WTC11 (cell line): ENCODE measurements at regions not wholly inside any gene's neighbourhood (a gene's known extent, or its start where the extent isn't known, plus 50 kb on each side); places are given as distances from the start of the nearest gene placed in this dataset.

Experiments
- ATAC-seq: fragments of 200-7000 bp; cut with Tn5 transposase; 2 replicates; pipeline ENCODE4 v1.10.0; 2021; ENCODE audit warnings: mild to moderate bottlenecking, moderate library complexity
- CTCF ChIA-PET: fragments of 300-600 bp; sonication (Branson Sonifier 250); formaldehyde crosslinking; loops from one replicate; lab custom pipeline; 2021; ENCODE audit warnings: antibody characterized with exemption; lab: Charles Lee
- POLR2A ChIA-PET: fragments of 350-600 bp; sonication (Branson Sonifier 250); formaldehyde crosslinking; loops from one replicate; lab custom pipeline; 2021; ENCODE audit warnings: antibody characterized with exemption; lab: Charles Lee
- DNase-seq: peaks from one replicate; pipeline ENCODE4 v3.0.0; 2021; ENCODE audit warnings: low spot score
- H3K27ac Mint-ChIP-seq: 2 replicates; pipeline ENCODE4 v1.8.0; 2021; ENCODE audit warnings: mixed read lengths
- H3K27me3 Mint-ChIP-seq: 2 replicates; pipeline ENCODE4 v1.8.0; 2021; ENCODE audit warnings: low read depth, mild to moderate bottlenecking, moderate library complexity, mixed read lengths
- H3K36me3 Mint-ChIP-seq: 2 replicates; pipeline ENCODE4 v1.8.0; 2021; ENCODE audit warnings: mixed read lengths
- H3K4me1 Mint-ChIP-seq: 2 replicates; pipeline ENCODE4 v1.8.0; 2022; ENCODE audit warnings: mixed read lengths
- H3K4me3 Mint-ChIP-seq: 2 replicates; pipeline ENCODE4 v1.8.0; 2021; ENCODE audit warnings: mild to moderate bottlenecking, moderate library complexity, mixed read lengths
- H3K9me3 Mint-ChIP-seq: 2 replicates; pipeline ENCODE4 v1.8.0; 2021; ENCODE audit warnings: mixed read lengths
- ATF1 ChIP-seq: sonication (generic); formaldehyde crosslinking; IDR thresholded peaks from 2 replicates; pipeline ENCODE4 v1.8.1; 2023; ENCODE audit warnings: mild to moderate bottlenecking, moderate library complexity, missing genetic modification reagents
- ATF3 ChIP-seq: sonication (generic); formaldehyde crosslinking; conservative IDR thresholded peaks from 2 replicates; pipeline ENCODE4 v1.8.1; 2022; ENCODE audit warnings: mild to moderate bottlenecking, missing genetic modification reagents
- CBFB ChIP-seq: sonication (generic); formaldehyde crosslinking; IDR thresholded peaks from 2 replicates; pipeline ENCODE4 v1.8.1; 2022; ENCODE audit warnings: mild to moderate bottlenecking, low read depth, missing genetic modification reagents
- CDX4 ChIP-seq: fragments of 250-450 bp; sonication (Bioruptor Pico); IDR thresholded peaks from 2 replicates; pipeline ENCODE4 v1.9.0; 2021; ENCODE audit warnings: moderate library complexity, mild to moderate bottlenecking, inconsistent platforms, borderline replicate concordance
- CREM ChIP-seq: sonication (generic); formaldehyde crosslinking; IDR thresholded peaks from 2 replicates; pipeline ENCODE4 v1.8.1; 2022; ENCODE audit warnings: mild to moderate bottlenecking, missing genetic modification reagents, moderate library complexity
- E2F4 ChIP-seq: sonication (generic); formaldehyde crosslinking; IDR thresholded peaks from 2 replicates; pipeline ENCODE4 v1.8.1; 2022; ENCODE audit warnings: low read depth, mild to moderate bottlenecking, moderate library complexity, missing genetic modification reagents, borderline replicate concordance
- ELF4 ChIP-seq: sonication (generic); formaldehyde crosslinking; IDR thresholded peaks from 2 replicates; pipeline ENCODE4 v1.8.1; 2022; ENCODE audit warnings: low read depth, mild to moderate bottlenecking, moderate library complexity, missing genetic modification reagents
- FOXP4 ChIP-seq: sonication (generic); formaldehyde crosslinking; IDR thresholded peaks from 2 replicates; pipeline ENCODE4 v1.8.0; 2022; ENCODE audit warnings: mild to moderate bottlenecking, missing genetic modification reagents
- GABPB1 ChIP-seq: sonication (generic); formaldehyde crosslinking; IDR thresholded peaks from 2 replicates; pipeline ENCODE4 v1.8.1; 2023; ENCODE audit warnings: mild to moderate bottlenecking, missing genetic modification reagents
- MAX ChIP-seq: sonication (generic); formaldehyde crosslinking; IDR thresholded peaks from 2 replicates; pipeline ENCODE4 v1.8.0; 2022; ENCODE audit warnings: mild to moderate bottlenecking, missing genetic modification reagents
- OVOL2 ChIP-seq: fragments of 250-450 bp; sonication (Bioruptor Pico); IDR thresholded peaks from 2 replicates; pipeline ENCODE4 v1.9.0; 2021; ENCODE audit warnings: mild to moderate bottlenecking, borderline replicate concordance
- PRRX2 ChIP-seq: fragments of 250-450 bp; sonication (Bioruptor Pico); IDR thresholded peaks from 2 replicates; pipeline ENCODE4 v1.8.0; 2021; ENCODE audit warnings: mild to moderate bottlenecking
- RELA ChIP-seq: sonication (generic); formaldehyde crosslinking; IDR thresholded peaks from 2 replicates; pipeline ENCODE4 v1.8.1; 2022; ENCODE audit warnings: missing genetic modification reagents, mild to moderate bottlenecking, borderline replicate concordance
- RORB ChIP-seq: fragments of 250-450 bp; sonication (Bioruptor Pico); IDR thresholded peaks from 2 replicates; pipeline ENCODE4 v1.9.0; 2021; ENCODE audit warnings: mild to moderate bottlenecking
- STAT6 ChIP-seq: sonication (generic); formaldehyde crosslinking; conservative IDR thresholded peaks from 2 replicates; pipeline ENCODE4 v1.8.1; 2023; ENCODE audit warnings: mild to moderate bottlenecking, low read depth, missing genetic modification reagents, moderate library complexity
- TP53 ChIP-seq: sonication (generic); formaldehyde crosslinking; IDR thresholded peaks from 2 replicates; pipeline ENCODE4 v1.8.1; 2023; ENCODE audit warnings: mild to moderate bottlenecking, missing genetic modification reagents
- ZBTB43 ChIP-seq: sonication (generic); formaldehyde crosslinking; IDR thresholded peaks from 2 replicates; pipeline ENCODE4 v1.8.1; 2023; ENCODE audit warnings: mild to moderate bottlenecking, missing genetic modification reagents
- ZNF138 ChIP-seq: sonication (generic); formaldehyde crosslinking; conservative IDR thresholded peaks from 2 replicates; pipeline ENCODE4 v1.8.1; 2022; ENCODE audit warnings: mild to moderate bottlenecking, moderate library complexity, missing genetic modification reagents
- ZNF219 ChIP-seq: sonication (generic); formaldehyde crosslinking; IDR thresholded peaks from 2 replicates; pipeline ENCODE4 v1.8.0; 2023; ENCODE audit warnings: missing genetic modification reagents, mild to moderate bottlenecking, borderline replicate concordance
- ZNF232 ChIP-seq: sonication (generic); formaldehyde crosslinking; IDR thresholded peaks from 2 replicates; pipeline ENCODE4 v1.8.0; 2022; ENCODE audit warnings: mild to moderate bottlenecking, missing genetic modification reagents
- ZNF416 ChIP-seq: fragments of 250-450 bp; sonication (Bioruptor Pico); IDR thresholded peaks from 2 replicates; pipeline ENCODE4 v1.9.0; 2021; ENCODE audit warnings: mild to moderate bottlenecking, inconsistent platforms
- ZNF425 ChIP-seq: fragments of 250-450 bp; sonication (Bioruptor Pico); conservative IDR thresholded peaks from 2 replicates; pipeline ENCODE4 v1.9.0; 2021; ENCODE audit warnings: mild to moderate bottlenecking

- no peak for TF ChIP-seq CDX4
- TF ChIP-seq TP53 = no peak
- no peak for TF ChIP-seq ZNF416
- no peak for TF ChIP-seq ATF1
- no peak for TF ChIP-seq OVOL2 (CRISPR knock-in tag)
- Mint-ChIP-seq H3K27me3 (no peaks in the 10 kb centered on the region), H3K27ac (no peak overlapping the region), H3K4me3 (no peak overlapping the region), H3K36me3 (peaks cover 3% of the 10 kb centered on the region; the same call in 1 of the 2 replicates), H3K9me3 (no peaks in the 10 kb centered on the region), H3K4me1 (peaks cover 24% of the 10 kb centered on the region)
- CTCF ChIA-PET = no interaction called here
- ATAC-seq (no peak), DNase-seq (no peak)
- POLR2A ChIA-PET = no interaction called here
Measured at GRCh38 chr18:25962919-25963318, 127.5 kb downstream of the SS18 start.

GRCh38 chr18:25962176-25962575, 128.2 kb downstream of the SS18 start:
- Mint-ChIP-seq H3K27me3 (no peaks in the 10 kb centered on the region), H3K4me3 (no peak overlapping the region), H3K9me3 (no peaks in the 10 kb centered on the region), H3K4me1 (peaks cover 31% of the 10 kb centered on the region), H3K36me3 (peaks cover 3% of the 10 kb centered on the region; the same call in 1 of the 2 replicates), H3K27ac (no peak overlapping the region)
- ChIA-PET POLR2A (no interaction called here), CTCF (no interaction called here)
- ATAC-seq (no peak), DNase-seq (no peak)
- no peak for TF ChIP-seq PRRX2 (CRISPR knock-in tag)
- TF ChIP-seq CREM (CRISPR knock-in tag) = no peak
- TF ChIP-seq MAX = no peak
- no peak for TF ChIP-seq STAT6 (CRISPR knock-in tag)
- TF ChIP-seq ELF4 (CRISPR knock-in tag) = no peak
- no peak for TF ChIP-seq ZBTB43 (CRISPR knock-in tag)
- no peak for TF ChIP-seq RORB
- no peak for TF ChIP-seq ZNF232
- TF ChIP-seq ATF3 = no peak
- no peak for TF ChIP-seq ZNF138 (CRISPR knock-in tag)
- TF ChIP-seq GABPB1 (CRISPR knock-in tag) = no peak
- TF ChIP-seq ATF1 = no peak
- no peak for TF ChIP-seq E2F4
- no peak for TF ChIP-seq ZNF219
- TF ChIP-seq FOXP4 (CRISPR knock-in tag) = no peak
- TF ChIP-seq RELA (CRISPR knock-in tag) = no peak
- TF ChIP-seq CBFB (CRISPR knock-in tag) = no peak
- TF ChIP-seq ZNF425 = no peak
